Liver (tissue), 3 donors: ENCODE measurements at regions not wholly inside any gene's neighbourhood (a gene's known extent, or its start where the extent isn't known, plus 50 kb on each side); places are given as distances from the start of the nearest gene placed in this dataset.

Experiments used
- ATF3 ChIP-seq: IDR thresholded peaks from 2 replicates; pipeline ENCODE4 v1.6.1; 2016; ENCODE audit warnings: antibody characterized with exemption
- CTCF ChIP-seq: fragments of 150-350 bp; IDR thresholded peaks from 2 replicates; pipeline ENCODE4 v1.5.1; 2017; ENCODE audit warnings: improper control_type of control experiment, low read depth, low read length; ENCODE audit not compliant: missing input control
- GABPA ChIP-seq, 2 donors: IDR thresholded peaks in 1 of 2; conservative IDR thresholded peaks in 1 of 2; 2 replicates each; pipeline ENCODE4 v1.6.1; 2016; ENCODE audit warnings: antibody characterized with exemption in 2 of 2, mild to moderate bottlenecking in 1 of 2, moderate library complexity in 1 of 2
- JUND ChIP-seq, 2 donors: IDR thresholded peaks; 2 replicates each; pipeline ENCODE4 v1.6.1; 2016; ENCODE audit warnings: antibody characterized with exemption in 2 of 2
- MAX ChIP-seq: IDR thresholded peaks from 2 replicates; pipeline ENCODE4 v1.6.1; 2016; ENCODE audit warnings: antibody characterized with exemption
- NR2F2 ChIP-seq: IDR thresholded peaks from 2 replicates; pipeline ENCODE4 v1.6.1; 2016; ENCODE audit warnings: antibody characterized with exemption
- RAD21 ChIP-seq, 2 donors: IDR thresholded peaks; 2 replicates each; pipeline ENCODE4 v1.6.1; 2016; ENCODE audit warnings: antibody characterized with exemption in 2 of 2, mild to moderate bottlenecking in 2 of 2
- REST ChIP-seq: IDR thresholded peaks from 2 replicates; pipeline ENCODE4 v1.6.1; 2016; ENCODE audit warnings: antibody characterized with exemption, mild to moderate bottlenecking
- RXRA ChIP-seq, 2 donors: IDR thresholded peaks; 2 replicates each; pipeline ENCODE4 v1.6.1; 2017 to 2018; ENCODE audit warnings: antibody characterized with exemption in 2 of 2, mild to moderate bottlenecking in 1 of 2
- SP1 ChIP-seq: IDR thresholded peaks from 2 replicates; pipeline ENCODE4 v1.6.1; 2018; ENCODE audit warnings: antibody characterized with exemption, mild to moderate bottlenecking
- donor health status: healthy.
- donor health status: healthy.

- TF ChIP-seq CTCF = no peak
- TF ChIP-seq SP1 = no peak
- TF ChIP-seq ATF3 = no peak
- TF ChIP-seq MAX = no peak
- no peak for TF ChIP-seq GABPA (IDR thresholded peaks at IDR 0.05 in 1 of 2, conservative IDR thresholded peaks at IDR 0.05 in 1 of 2)
- TF ChIP-seq JUND (IDR thresholded peaks at IDR 0.05) = no peak
- TF ChIP-seq NR2F2 = no peak
- TF ChIP-seq RAD21 (IDR thresholded peaks at IDR 0.05) = no peak
- TF ChIP-seq REST = no peak
- TF ChIP-seq RXRA (IDR thresholded peaks at IDR 0.05) = no peak
Observed at GRCh38 chr14:85205875-85206274, 324.1 kb upstream of the FLRT2 start.
